ENCODE measurements at regions not wholly inside any gene's neighbourhood (a gene's known extent, or its start where the extent isn't known, plus 50 kb on each side); places are given as distances from the start of the nearest gene placed in this dataset.

DNA sequence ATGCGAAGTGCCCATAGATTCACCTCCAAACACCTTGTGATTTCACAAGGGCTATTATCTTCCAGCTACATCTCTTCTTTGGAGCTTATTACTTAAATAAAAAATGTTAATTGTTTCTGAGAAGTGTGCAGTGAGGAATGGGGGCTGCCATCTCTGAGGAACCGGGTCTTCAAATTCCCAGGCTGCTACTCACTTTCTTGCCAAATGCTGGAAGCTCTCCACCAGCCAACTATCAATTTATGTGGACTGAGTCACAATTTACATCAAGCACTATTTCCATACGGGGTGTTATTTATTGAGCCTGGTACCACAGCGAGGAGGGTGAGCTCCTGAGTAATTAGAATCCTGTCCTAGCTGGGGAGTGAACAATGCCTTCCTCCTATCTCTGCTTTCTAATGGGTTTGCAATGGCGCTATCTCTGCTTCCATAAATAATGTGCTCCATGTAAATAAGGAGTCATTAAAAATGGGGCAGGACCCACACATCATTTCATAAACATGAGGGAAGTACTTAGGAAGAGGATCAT, 898.3 kb downstream of the VRK1 start:
- TF ChIP-seq, protein P1, sequence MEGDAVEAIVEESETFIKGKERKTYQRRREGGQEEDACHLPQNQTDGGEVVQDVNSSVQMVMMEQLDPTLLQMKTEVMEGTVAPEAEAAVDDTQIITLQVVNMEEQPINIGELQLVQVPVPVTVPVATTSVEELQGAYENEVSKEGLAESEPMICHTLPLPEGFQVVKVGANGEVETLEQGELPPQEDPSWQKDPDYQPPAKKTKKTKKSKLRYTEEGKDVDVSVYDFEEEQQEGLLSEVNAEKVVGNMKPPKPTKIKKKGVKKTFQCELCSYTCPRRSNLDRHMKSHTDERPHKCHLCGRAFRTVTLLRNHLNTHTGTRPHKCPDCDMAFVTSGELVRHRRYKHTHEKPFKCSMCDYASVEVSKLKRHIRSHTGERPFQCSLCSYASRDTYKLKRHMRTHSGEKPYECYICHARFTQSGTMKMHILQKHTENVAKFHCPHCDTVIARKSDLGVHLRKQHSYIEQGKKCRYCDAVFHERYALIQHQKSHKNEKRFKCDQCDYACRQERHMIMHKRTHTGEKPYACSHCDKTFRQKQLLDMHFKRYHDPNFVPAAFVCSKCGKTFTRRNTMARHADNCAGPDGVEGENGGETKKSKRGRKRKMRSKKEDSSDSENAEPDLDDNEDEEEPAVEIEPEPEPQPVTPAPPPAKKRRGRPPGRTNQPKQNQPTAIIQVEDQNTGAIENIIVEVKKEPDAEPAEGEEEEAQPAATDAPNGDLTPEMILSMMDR (IDR thresholded peaks at IDR 0.05): no peak
- TF ChIP-seq POLR2AphosphoS5 (IDR thresholded peaks at IDR 0.05) (no peak), POLR2A (IDR thresholded peaks at IDR 0.05; ENCODE audit: low read depth) (no peak)
- no peak for DNase-seq (ENCODE audit: extremely low spot score)
- peaks cover 0 to 4% (median 0%) of the 10 kb centered on the region in 4 donors for H3K27me3 ChIP-seq
- WGBS: 79% methylated on average over 5 of the region's 5 CpGs
- H3K9me3 ChIP-seq: no peaks in the 10 kb centered on the region
- H3K27ac ChIP-seq (replicated peaks in 1 of 4): no peak overlapping the region
- H3K4me3 ChIP-seq: no peak overlapping the region
- no peaks in the 10 kb centered on the region for H3K4me1 ChIP-seq
- no peaks in the 10 kb centered on the region for H3K36me3 ChIP-seq
- intact Hi-C loops (cut with DNase I): no loop called here

GRCh38 chr14:97697772-97698171, 900.6 kb downstream of the VRK1 start:
- WGBS: 67% methylated on average over 2 of the region's 2 CpGs
- intact Hi-C loops (cut with DNase I): no loop called here
- no peak for TF ChIP-seq POLR2A (IDR thresholded peaks at IDR 0.05; ENCODE audit: low read depth)
- TF ChIP-seq, protein P1 (IDR thresholded peaks at IDR 0.05): no peak
- no peak for TF ChIP-seq EP300 (IDR thresholded peaks at IDR 0.05)
- no peak for TF ChIP-seq POLR2AphosphoS5 (IDR thresholded peaks at IDR 0.05)
- Histone ChIP-seq H3K36me3 (no peaks in the 10 kb centered on the region), H3K27me3 (peaks cover 0 to 4% (median 0%) of the 10 kb centered on the region in 4 donors), H3K27ac (replicated peaks in 1 of 4) (no peak overlapping the region), H3K9me3 (no peaks in the 10 kb centered on the region), H3K4me1 (no peaks in the 10 kb centered on the region), H3K4me3 (no peak overlapping the region)
- DNase-seq (ENCODE audit: extremely low spot score): no peak

GRCh38 chr14:97699026-97699425, 901.8 kb downstream of the VRK1 start:
- no peak overlapping the region for H3K27ac ChIP-seq (replicated peaks in 1 of 4)
- WGBS: 69% methylated on average over 3 of the region's 3 CpGs
- TF ChIP-seq POLR2A (IDR thresholded peaks at IDR 0.05; ENCODE audit: low read depth) (no peak), EP300 (IDR thresholded peaks at IDR 0.05) (no peak), POLR2AphosphoS5 (IDR thresholded peaks at IDR 0.05) (no peak)
- TF ChIP-seq, protein P1 (IDR thresholded peaks at IDR 0.05): no peak
- H3K4me1 ChIP-seq: no peaks in the 10 kb centered on the region
- no peak overlapping the region for H3K4me3 ChIP-seq
- peaks cover 0 to 4% (median 0%) of the 10 kb centered on the region in 4 donors for H3K27me3 ChIP-seq
- H3K9me3 ChIP-seq: no peaks in the 10 kb centered on the region
- intact Hi-C loops (cut with DNase I): no loop called here
- no peak for DNase-seq (ENCODE audit: extremely low spot score)
- H3K36me3 ChIP-seq: no peaks in the 10 kb centered on the region

DNA sequence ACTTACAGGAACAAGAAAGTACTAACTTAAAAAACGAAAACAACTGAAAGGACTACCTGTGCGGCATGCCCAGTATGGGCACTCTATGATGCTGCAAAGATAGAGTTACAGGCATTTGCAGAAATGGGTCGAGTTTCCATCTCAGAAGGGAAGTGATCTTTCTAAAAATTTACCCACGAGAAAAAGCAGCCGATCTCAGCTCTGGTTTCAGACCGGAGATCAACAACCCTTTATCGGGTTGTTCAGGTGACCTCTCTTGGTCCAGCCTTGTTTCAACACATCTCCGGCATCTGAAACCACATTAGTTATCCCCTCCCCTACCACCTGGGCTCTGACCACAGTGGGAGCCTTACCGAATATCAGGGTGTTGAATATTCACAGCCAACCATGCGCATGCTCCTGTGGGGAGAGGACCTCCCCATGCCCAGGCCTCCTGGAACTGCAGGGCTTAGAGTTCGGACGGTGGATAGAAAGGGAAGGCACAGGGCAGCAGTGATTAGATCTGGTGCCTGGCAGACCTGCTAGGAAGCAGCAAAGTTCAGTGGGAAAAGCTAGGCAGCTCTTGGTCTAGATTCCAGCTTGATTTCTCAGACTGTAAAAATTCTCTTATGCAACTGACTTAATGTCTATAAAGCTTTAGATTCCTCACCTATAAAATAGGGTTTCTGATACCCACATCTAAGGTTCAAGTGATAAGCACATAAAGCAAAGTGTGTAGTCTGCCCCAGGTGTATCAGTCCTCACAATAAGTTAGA, 906.0 kb downstream of the VRK1 start:
- H3K4me1 ChIP-seq: no peaks in the 10 kb centered on the region
- TF ChIP-seq EP300 (IDR thresholded peaks at IDR 0.05): no peak
- TF ChIP-seq POLR2AphosphoS5 (IDR thresholded peaks at IDR 0.05): no peak
- TF ChIP-seq, protein P1 (IDR thresholded peaks at IDR 0.05): no peak
- TF ChIP-seq POLR2A (IDR thresholded peaks at IDR 0.05; ENCODE audit: low read depth): no peak
- 64% methylated on average over 12 of the region's 12 CpGs for WGBS
- no peak overlapping the region for H3K4me3 ChIP-seq
- no peaks in the 10 kb centered on the region for H3K9me3 ChIP-seq
- H3K27me3 ChIP-seq: peaks cover 0 to 4% (median 0%) of the 10 kb centered on the region in 4 donors
- H3K36me3 ChIP-seq: no peaks in the 10 kb centered on the region
- no peak overlapping the region for H3K27ac ChIP-seq (replicated peaks in 1 of 4)
- intact Hi-C loops (cut with DNase I): no loop called here
- no peak for DNase-seq (ENCODE audit: extremely low spot score)
